GM12878 (cell line): ENCODE measurements at regions not wholly inside any gene's neighbourhood (a gene's known extent, or its start where the extent isn't known, plus 50 kb on each side); places are given as distances from the start of the nearest gene placed in this dataset.

Experiments
- ATAC-seq: fragments of 200-7000 bp; cut with Tn5 transposase; 3 replicates; pipeline ENCODE4 v1.9.1; 2020; ENCODE audit warnings: mild to moderate bottlenecking, moderate library complexity
- BruUV-seq: library from RNA; stranded (reverse); fragments of 400-500 nt; replicated peaks from 2 replicates; lab custom pipeline; 2021; lab: Mats Ljungman, UMichigan
- CTCF ChIA-PET: fragments of 300-600 bp; sonication (Branson Sonifier 250); formaldehyde crosslinking; extraction: SDS; loops from one replicate; lab custom pipeline; 2021; ENCODE audit warnings: inconsistent platforms; lab: Yijun Ruan, JAX
- POLR2A ChIA-PET: fragments of 350-600 bp; formaldehyde crosslinking; extraction: SDS; loops from one replicate; lab custom pipeline; 2021; ENCODE audit warnings: inconsistent platforms; lab: Charles Lee
- RAD21 ChIA-PET: fragments of 300-600 bp; sonication (Branson Sonifier 250); formaldehyde crosslinking; loops from one replicate; lab custom pipeline; 2023; ENCODE audit warnings: antibody characterized with exemption; ENCODE audit not compliant: unreplicated experiment; lab: Charles Lee
- SMC1A ChIA-PET: fragments of 300-600 bp; sonication (Branson Sonifier 250); formaldehyde crosslinking; loops from one replicate; lab custom pipeline; 2023; ENCODE audit not compliant: unreplicated experiment, uncharacterized antibody; lab: Charles Lee
- DNase-seq: peaks from one replicate; pipeline ENCODE4 v3.0.0-alpha.2; 2011; ENCODE audit warnings: low read depth, low spot score
- FAIRE-seq: peaks from 3 replicates; lab custom pipeline; 2011; peaks lifted over from hg19 to GRCh38; lab: Jason Lieb, UNC
- H2AFZ ChIP-seq: 2 replicates; pipeline ENCODE4 v1.6.0; 2011; ENCODE audit warnings: low read depth, low read length, control low read depth; ENCODE audit not compliant: control insufficient read depth
- H3K27ac ChIP-seq: 2 replicates; pipeline ENCODE4 v1.5.1; 2011; ENCODE audit warnings: control low read depth; ENCODE audit not compliant: control insufficient read depth, insufficient read depth
- H3K27me3 ChIP-seq, 2 experiments: replicated peaks in 1 of 2; 2 replicates each; pipeline versions ENCODE4 v1.6.0 to v1.6.1; 2011; ENCODE audit warnings: low read length in 1 of 2; ENCODE audit not compliant: control insufficient read depth in 2 of 2, insufficient read depth in 2 of 2
- H3K36me3 ChIP-seq, 2 experiments: 2 replicates each; pipeline ENCODE4 v1.5.1; 2011; ENCODE audit warnings: low read length in 1 of 2; ENCODE audit not compliant: control insufficient read depth in 2 of 2, insufficient read depth in 2 of 2
- H3K4me1 ChIP-seq: 2 replicates; pipeline ENCODE4 v1.6.1; 2011; ENCODE audit warnings: mild to moderate bottlenecking, low read length, moderate library complexity, mixed read lengths; ENCODE audit not compliant: control insufficient read depth, insufficient read depth
- H3K4me2 ChIP-seq: 2 replicates; pipeline ENCODE4 v1.6.0; 2011; ENCODE audit warnings: control low read depth; ENCODE audit not compliant: control insufficient read depth, insufficient read depth
- H3K4me3 ChIP-seq: fragments of 200-600 bp; sonication (generic); 2 replicates; pipeline ENCODE4 v1.5.1; 2016
- H3K79me2 ChIP-seq: 2 replicates; pipeline ENCODE4 v1.6.0; 2011; ENCODE audit warnings: low read length; ENCODE audit not compliant: control insufficient read depth, insufficient read depth
- H3K9ac ChIP-seq: 2 replicates; pipeline ENCODE4 v1.8.0; 2011; ENCODE audit warnings: low read length, control low read depth, mixed read lengths; ENCODE audit not compliant: control insufficient read depth, insufficient read depth
- H3K9me3 ChIP-seq: replicated peaks from 3 replicates; pipeline ENCODE4 v1.5.1; 2011; ENCODE audit warnings: mild to moderate bottlenecking, low read length; ENCODE audit not compliant: control insufficient read depth, insufficient read depth
- H4K20me1 ChIP-seq: 2 replicates; pipeline ENCODE4 v1.6.0; 2011; ENCODE audit not compliant: control insufficient read depth, insufficient read depth
- BMI1 ChIP-seq: fragments of 450-650 bp; IDR thresholded peaks from 2 replicates; pipeline ENCODE4 v1.6.1; 2016; ENCODE audit warnings: mild to moderate bottlenecking, moderate library complexity, borderline replicate concordance
- ESRRA ChIP-seq: IDR thresholded peaks from 2 replicates; pipeline ENCODE4 v1.6.1; 2012; ENCODE audit warnings: mild to moderate bottlenecking, low read length, improper control_type of control experiment
- MEF2B ChIP-seq: fragments of 450-650 bp; IDR thresholded peaks from 2 replicates; pipeline ENCODE4 v1.6.1; 2018; ENCODE audit warnings: mild to moderate bottlenecking, moderate library complexity; ENCODE audit not compliant: partially characterized antibody, poor library complexity, severe bottlenecking
- NBN ChIP-seq: fragments of 450-650 bp; IDR thresholded peaks from 2 replicates; pipeline ENCODE4 v1.6.1; 2016
- NFIC ChIP-seq: IDR thresholded peaks from 2 replicates; pipeline ENCODE4 v1.6.1; 2012; ENCODE audit warnings: low read depth, mild to moderate bottlenecking, inconsistent platforms, low read length, moderate library complexity
- NFYA ChIP-seq: IDR thresholded peaks from 2 replicates; pipeline ENCODE4 v1.6.1; 2011; ENCODE audit warnings: low read depth, mild to moderate bottlenecking, low read length, improper control_type of control experiment, borderline replicate concordance
- NKRF ChIP-seq: fragments of 450-650 bp; conservative IDR thresholded peaks from 2 replicates; pipeline ENCODE4 v1.6.1; 2017; ENCODE audit warnings: mild to moderate bottlenecking, moderate library complexity
- PBX3 ChIP-seq: IDR thresholded peaks from 2 replicates; pipeline ENCODE4 v1.6.1; 2011; ENCODE audit warnings: mild to moderate bottlenecking, low read depth, low read length, moderate library complexity; ENCODE audit not compliant: insufficient replicate concordance
- POLR2A ChIP-seq: IDR thresholded peaks from 2 replicates; pipeline ENCODE4 v1.6.1; 2011; ENCODE audit warnings: low read depth, mild to moderate bottlenecking, low read length
- POU2F2 ChIP-seq: IDR thresholded peaks from 3 replicates; pipeline ENCODE4 v1.6.1; 2011; ENCODE audit warnings: low read depth, mild to moderate bottlenecking, low read length, borderline replicate concordance
- REST ChIP-seq: IDR thresholded peaks from 2 replicates; pipeline ENCODE4 v1.6.1; 2012; ENCODE audit warnings: mild to moderate bottlenecking, low read depth, low read length
- SUZ12 ChIP-seq: fragments of 200-600 bp; sonication (generic); IDR thresholded peaks from one replicate; pipeline ENCODE4 v1.6.1; 2018; ENCODE audit warnings: antibody characterized with exemption, mild to moderate bottlenecking; ENCODE audit not compliant: unreplicated experiment
- TBL1XR1 ChIP-seq: IDR thresholded peaks from 2 replicates; pipeline ENCODE4 v1.6.1; 2012; ENCODE audit warnings: low read depth, low read length, improper control_type of control experiment
- WGBS: methylation state at CpG from one replicate; pipeline ENCODE4 v1.1.6; 2016; ENCODE audit warnings: low lambda C conversion rate; ENCODE audit not compliant: insufficient replicate concordance, insufficient coverage; ENCODE audit errors: missing lambda C conversion rate; 5-methylcytosine and 5-hydroxymethylcytosine counted together
- in situ Hi-C: fragments of 300-500 bp; cut with MboI; formaldehyde crosslinking; loops from 9 replicates; pipeline ENCODE4 v1.14.3; 2018; ENCODE audit warnings: mixed read lengths
- intact Hi-C: fragments of 100-400 bp; cut with micrococcal nuclease; formaldehyde crosslinking; loops from one replicate; pipeline ENCODE4 v1.14.2; 2022; ENCODE audit not compliant: unreplicated experiment
- TF ChIP-seq, protein P1 (sequence below): IDR thresholded peaks from 2 replicates; pipeline ENCODE4 v1.6.1; 2011; ENCODE audit warnings: borderline replicate concordance, low read depth, mild to moderate bottlenecking, moderate library complexity, low read length; ENCODE audit not compliant: insufficient read depth, poor library complexity, severe bottlenecking

DNA sequence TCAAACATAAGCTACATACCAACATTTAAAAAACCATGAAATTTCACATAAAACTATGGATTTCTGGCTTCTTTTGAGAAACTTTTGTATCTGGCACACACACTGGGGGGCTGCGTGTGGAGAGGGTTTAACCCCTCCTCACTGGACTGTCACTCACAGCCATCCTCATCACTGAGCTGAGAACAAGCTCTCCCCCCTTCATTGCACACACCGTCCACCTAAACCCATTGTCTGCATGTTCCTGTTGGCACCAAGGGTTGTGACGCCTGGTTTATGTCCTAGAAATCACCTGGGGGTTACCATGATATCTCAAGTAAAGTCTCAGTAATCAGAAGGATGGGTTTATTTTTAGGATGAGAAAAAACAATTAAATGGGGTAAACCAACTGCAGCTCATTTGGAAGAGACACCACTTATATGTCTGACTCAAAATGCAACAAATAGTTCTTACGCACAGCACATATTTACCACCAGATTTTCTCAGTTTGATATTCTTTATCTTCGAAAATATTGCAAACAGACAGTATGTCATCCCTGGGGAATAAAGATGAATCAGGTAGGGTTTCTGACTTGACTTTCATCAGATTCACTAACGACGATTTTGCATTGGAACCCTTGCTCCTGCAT, 218.5 kb upstream of the KLF6 start:
- BruUV-seq, result no TSS peak
- POLR2A ChIA-PET, result no interaction called here
- in situ Hi-C loops, result no loop called here
- no peaks in the 10 kb centered on the region for H3K27me3 ChIP-seq
- no peak overlapping the region for H3K27ac ChIP-seq
- DNase-seq (peak; percentile 35), FAIRE-seq (peak; percentile 62), ATAC-seq (peak; percentile 94)
- H3K4me2 ChIP-seq, result no peak overlapping the region
- H3K79me2 ChIP-seq, result no peaks in the 10 kb centered on the region
- SMC1A ChIA-PET, result interaction anchor here (0.5 to 1.5 kb wide), 2 partner anchors 32 to 128 kb away, joined by 3 to 4 read pairs; no protein-coding TSS in a partner anchor
- H4K20me1 ChIP-seq, result no peaks in the 10 kb centered on the region
- H3K9ac ChIP-seq, result no peak overlapping the region
- CTCF ChIA-PET, result no interaction called here
- WGBS, result 2% methylated on average over 7 of the region's 7 CpGs
- H3K9me3 ChIP-seq, result no peaks in the 10 kb centered on the region
- no peak overlapping the region for H3K4me3 ChIP-seq
- no peak overlapping the region for H2AFZ ChIP-seq
- H3K36me3 ChIP-seq, result no peaks in the 10 kb centered on the region
- no peaks in the 10 kb centered on the region for H3K4me1 ChIP-seq
- intact Hi-C loops, result no loop called here
- RAD21 ChIA-PET, result interaction anchor here (0.7 to 1.6 kb wide), 3 partner anchors 10 to 126 kb away, joined by 3 read pairs; no protein-coding TSS in a partner anchor
- peak; percentile 55; the same call in 1 of the 2 replicates for TF ChIP-seq NFIC
- TF ChIP-seq BMI1, result no peak
- no peak for TF ChIP-seq ESRRA
- TF ChIP-seq MEF2B, result peak; percentile 91
- TF ChIP-seq POU2F2, result no peak
- no peak for TF ChIP-seq REST
- TF ChIP-seq SUZ12, result no peak
- TF ChIP-seq PBX3, result peak; percentile 68
- TF ChIP-seq NBN, result 0 out of 2 replicates have a peak, but pooled peaks have one; percentile 46
- TF ChIP-seq TBL1XR1, result peak; percentile 84; the same call in 1 of the 2 replicates
- TF ChIP-seq, protein P1, sequence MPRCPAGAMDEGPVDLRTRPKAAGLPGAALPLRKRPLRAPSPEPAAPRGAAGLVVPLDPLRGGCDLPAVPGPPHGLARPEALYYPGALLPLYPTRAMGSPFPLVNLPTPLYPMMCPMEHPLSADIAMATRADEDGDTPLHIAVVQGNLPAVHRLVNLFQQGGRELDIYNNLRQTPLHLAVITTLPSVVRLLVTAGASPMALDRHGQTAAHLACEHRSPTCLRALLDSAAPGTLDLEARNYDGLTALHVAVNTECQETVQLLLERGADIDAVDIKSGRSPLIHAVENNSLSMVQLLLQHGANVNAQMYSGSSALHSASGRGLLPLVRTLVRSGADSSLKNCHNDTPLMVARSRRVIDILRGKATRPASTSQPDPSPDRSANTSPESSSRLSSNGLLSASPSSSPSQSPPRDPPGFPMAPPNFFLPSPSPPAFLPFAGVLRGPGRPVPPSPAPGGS, result no peak
- no peak for TF ChIP-seq POLR2A
- no peak for TF ChIP-seq NFYA
- TF ChIP-seq NKRF, result no peak
